Activated naive CD8-positive, alpha-beta T cell treated with anti-CD3 and anti-CD28 coated beads, Interleukin-2, amount 50 U/mL, for 24 hours (primary cell): ENCODE measurements at regions not wholly inside any gene's neighbourhood (a gene's known extent, or its start where the extent isn't known, plus 50 kb on each side); places are given as distances from the start of the nearest gene placed in this dataset.

Source experiments
- ATAC-seq: fragments of 150-1000 bp; cut with Tn5 transposase; one replicate; pipeline ENCODE4 v1.10.0; 2021
- DNase-seq: peaks from one replicate; pipeline ENCODE4 v3.0.0; 2021
- H3K27ac Mint-ChIP-seq: one replicate; pipeline ENCODE4 v1.8.0; 2021; ENCODE audit warnings: mild to moderate bottlenecking, mixed read lengths
- H3K27me3 Mint-ChIP-seq: one replicate; pipeline ENCODE4 v1.8.0; 2021; ENCODE audit warnings: mixed read lengths
- H3K36me3 Mint-ChIP-seq: one replicate; pipeline ENCODE4 v1.8.0; 2021; ENCODE audit warnings: low read depth, mixed read lengths
- H3K4me1 Mint-ChIP-seq: one replicate; pipeline ENCODE4 v1.8.0; 2021; ENCODE audit warnings: mixed read lengths
- H3K4me3 Mint-ChIP-seq: one replicate; pipeline ENCODE4 v1.8.0; 2021; ENCODE audit warnings: mild to moderate bottlenecking, moderate library complexity, mixed read lengths
- H3K9me3 Mint-ChIP-seq: one replicate; pipeline ENCODE4 v1.8.0; 2021; ENCODE audit warnings: mixed read lengths

DNA sequence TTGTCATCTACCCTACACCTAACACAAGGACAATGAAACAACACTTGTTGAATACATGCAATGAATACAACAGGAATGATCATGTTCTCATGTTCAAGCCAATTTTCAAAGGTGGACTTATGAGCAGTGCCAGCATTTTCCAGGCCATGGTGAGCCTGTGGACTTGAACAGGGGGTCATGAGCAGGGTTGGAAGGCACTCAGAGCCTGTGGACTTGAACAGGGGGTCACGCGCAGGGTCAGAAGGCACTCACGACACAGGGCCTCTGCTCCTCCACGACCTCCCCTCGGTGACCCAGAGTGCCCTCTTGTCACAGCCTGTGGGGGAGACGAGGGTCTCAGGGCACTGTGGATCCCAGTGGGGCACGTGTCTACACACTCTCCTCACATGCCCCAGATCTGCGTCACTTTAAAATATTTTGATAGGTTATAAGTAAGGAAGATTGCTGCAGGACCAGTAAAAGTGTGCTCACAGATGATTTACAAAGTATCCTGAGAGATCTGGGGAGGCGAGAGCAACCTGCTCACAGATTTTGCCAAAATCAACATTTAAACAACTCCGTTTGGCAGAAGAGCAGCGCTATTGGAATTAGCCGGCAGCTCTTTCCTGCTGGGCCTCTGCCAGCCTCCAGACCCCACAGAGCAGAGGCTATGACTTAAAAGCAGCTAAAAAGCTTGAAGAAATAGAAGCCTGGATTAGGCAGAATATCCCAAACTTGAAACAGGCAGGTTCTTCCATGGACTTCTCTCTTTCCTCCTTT, 121.9 kb downstream of the TMEM18 start:
- H3K27ac Mint-ChIP-seq: no peak overlapping the region
- no peaks in the 10 kb centered on the region for H3K36me3 Mint-ChIP-seq
- peaks cover 13% of the 10 kb centered on the region for H3K27me3 Mint-ChIP-seq
- H3K4me3 Mint-ChIP-seq: no peak overlapping the region
- no peak for ATAC-seq
- H3K4me1 Mint-ChIP-seq: peaks cover 2% of the 10 kb centered on the region
- H3K9me3 Mint-ChIP-seq: no peaks in the 10 kb centered on the region
- no peak for DNase-seq

DNA sequence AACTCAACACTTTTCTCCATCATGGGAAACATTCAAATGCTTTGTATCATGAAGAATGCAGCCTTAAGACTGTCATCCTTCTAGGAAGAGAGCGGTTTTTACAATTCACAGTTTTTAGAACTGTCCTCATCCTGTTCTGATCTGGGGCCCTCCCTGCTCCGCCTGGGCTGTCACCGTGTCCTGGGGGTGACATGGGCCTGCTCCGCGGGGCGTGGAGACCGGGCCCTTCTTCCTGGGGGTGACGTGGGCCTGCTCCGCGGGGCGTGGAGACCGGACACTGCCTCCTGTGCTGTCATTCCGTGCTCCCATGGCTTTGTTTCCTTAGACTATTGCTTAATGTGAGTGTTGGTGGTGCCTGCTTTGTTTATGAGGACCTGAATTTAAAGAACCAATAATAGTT, 122.8 kb downstream of the TMEM18 start:
- ATAC-seq (no peak), DNase-seq (no peak)
- no peak overlapping the region for H3K27ac Mint-ChIP-seq

GRCh38 chr2:552906-553305, 124.3 kb downstream of the TMEM18 start:
- ATAC-seq: no peak
- no peak for DNase-seq
- H3K27me3 Mint-ChIP-seq: peaks cover 13% of the 10 kb centered on the region

More for the DNA sequence above, 122.8 kb downstream of the TMEM18 start:
- H3K4me1 Mint-ChIP-seq: peaks cover 2% of the 10 kb centered on the region
- H3K4me3 Mint-ChIP-seq: no peak overlapping the region
- peaks cover 13% of the 10 kb centered on the region for H3K27me3 Mint-ChIP-seq
- H3K36me3 Mint-ChIP-seq: no peaks in the 10 kb centered on the region
- H3K9me3 Mint-ChIP-seq: no peaks in the 10 kb centered on the region

DNA sequence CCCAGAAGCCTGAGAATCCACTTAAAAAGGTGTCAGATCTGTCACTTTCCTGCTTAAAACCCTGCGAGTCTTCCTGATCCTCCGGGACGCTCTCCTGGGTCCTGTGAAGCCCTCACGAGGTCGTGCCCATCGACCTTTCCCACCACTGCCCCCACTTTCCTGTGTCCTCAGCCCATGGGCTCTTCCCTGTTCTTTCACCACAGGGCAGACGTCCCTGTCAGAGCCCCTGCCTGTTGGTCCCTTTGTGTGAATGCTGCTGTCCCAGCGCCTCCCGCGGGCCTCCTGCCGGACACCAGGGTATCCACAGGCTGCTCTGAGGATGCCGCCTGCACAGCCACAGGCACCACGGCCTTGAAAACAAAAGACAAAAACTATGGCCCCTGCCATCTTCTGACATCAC, 125.6 kb downstream of the TMEM18 start:
- peaks cover 13% of the 10 kb centered on the region for H3K27me3 Mint-ChIP-seq
- no peak overlapping the region for H3K4me3 Mint-ChIP-seq
- no peaks in the 10 kb centered on the region for H3K36me3 Mint-ChIP-seq
- H3K27ac Mint-ChIP-seq: no peak overlapping the region
- DNase-seq (no peak), ATAC-seq (no peak)
- H3K9me3 Mint-ChIP-seq: no peaks in the 10 kb centered on the region
- peaks cover 2% of the 10 kb centered on the region for H3K4me1 Mint-ChIP-seq

More at GRCh38 chr2:552906-553305, 124.3 kb downstream of the TMEM18 start:
- Mint-ChIP-seq H3K36me3 (no peaks in the 10 kb centered on the region), H3K4me3 (no peak overlapping the region), H3K9me3 (no peaks in the 10 kb centered on the region), H3K4me1 (peaks cover 2% of the 10 kb centered on the region), H3K27ac (no peak overlapping the region)

DNA sequence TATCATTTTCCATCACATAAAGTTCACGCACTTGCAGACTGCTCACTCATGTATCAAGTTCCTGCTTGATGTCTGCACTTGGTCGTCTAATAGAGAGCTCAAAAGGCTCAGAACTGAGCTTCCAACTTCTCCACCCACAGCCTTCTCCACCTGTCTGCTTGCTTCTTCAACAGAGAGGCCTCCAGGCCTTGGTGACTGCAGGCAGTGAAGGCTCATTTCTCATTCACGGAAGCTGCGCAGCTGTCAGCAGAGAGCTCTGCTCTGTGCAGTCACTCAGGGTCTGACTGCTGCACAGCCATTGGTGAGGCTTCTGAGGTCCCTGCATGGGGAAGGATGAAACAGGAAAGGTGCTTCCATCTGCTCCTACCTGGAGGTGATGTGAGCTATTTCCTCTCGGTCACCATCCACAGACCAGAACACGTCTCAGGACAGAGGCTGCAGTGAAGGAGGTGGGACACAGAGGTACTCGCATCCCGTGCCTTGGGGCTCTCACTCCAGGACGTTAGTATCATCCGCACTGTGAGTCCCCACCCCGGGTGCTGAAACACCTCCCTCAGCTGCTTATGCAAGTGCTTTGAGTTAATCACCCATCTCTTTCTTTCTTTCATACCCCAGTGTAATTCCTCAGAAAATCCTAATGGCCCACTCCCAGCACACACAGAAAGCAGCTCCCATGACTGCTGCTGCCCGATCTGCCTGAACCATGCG, 126.2 kb downstream of the TMEM18 start:
- ATAC-seq (no peak), DNase-seq (no peak)
- Mint-ChIP-seq H3K27me3 (peaks cover 13% of the 10 kb centered on the region), H3K4me1 (peaks cover 2% of the 10 kb centered on the region), H3K36me3 (no peaks in the 10 kb centered on the region), H3K9me3 (no peaks in the 10 kb centered on the region), H3K4me3 (no peak overlapping the region), H3K27ac (no peak overlapping the region)

GRCh38 chr2:545711-546650, 131.2 kb downstream of the TMEM18 start:
- DNase-seq (no peak), ATAC-seq (no peak)
- Mint-ChIP-seq H3K4me1 (peaks cover 2% of the 10 kb centered on the region), H3K27me3 (peaks cover 7% of the 10 kb centered on the region), H3K27ac (no peak overlapping the region), H3K36me3 (no peaks in the 10 kb centered on the region), H3K9me3 (no peaks in the 10 kb centered on the region), H3K4me3 (no peak overlapping the region)

DNA sequence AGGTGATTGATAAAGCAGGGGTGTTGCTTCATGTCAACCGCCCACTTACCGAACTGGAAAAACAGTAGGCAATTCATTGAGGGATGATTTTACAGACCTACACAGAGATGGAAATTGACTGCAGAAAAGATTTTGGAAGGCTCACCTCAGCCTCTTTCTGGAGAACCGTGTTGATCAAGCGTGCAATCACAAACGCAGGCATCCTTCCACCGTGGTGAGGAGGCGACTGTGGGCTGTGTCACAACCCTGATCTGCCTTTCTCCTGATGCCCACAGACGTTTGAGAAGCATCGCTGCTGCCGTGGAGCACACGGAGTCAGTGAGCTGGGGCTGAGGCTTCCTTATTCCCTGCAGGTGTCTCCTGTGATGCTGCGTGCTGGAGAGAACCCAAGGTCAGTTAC, 132.0 kb downstream of the TMEM18 start:
- Mint-ChIP-seq H3K27me3 (peaks cover 7% of the 10 kb centered on the region), H3K4me1 (peaks cover 2% of the 10 kb centered on the region), H3K4me3 (no peak overlapping the region), H3K27ac (no peak overlapping the region), H3K9me3 (no peaks in the 10 kb centered on the region), H3K36me3 (no peaks in the 10 kb centered on the region)
- ATAC-seq (no peak), DNase-seq (no peak)

- H3K4me3 Mint-ChIP-seq: no peak overlapping the region
- DNase-seq (no peak), ATAC-seq (no peak)
- H3K36me3 Mint-ChIP-seq: no peaks in the 10 kb centered on the region
- H3K4me1 Mint-ChIP-seq: no peaks in the 10 kb centered on the region
- peaks cover 22% of the 10 kb centered on the region for H3K27me3 Mint-ChIP-seq
- H3K27ac Mint-ChIP-seq: no peak overlapping the region
- peaks cover 3% of the 10 kb centered on the region for H3K9me3 Mint-ChIP-seq
Measured at GRCh38 chr2:538646-539045, 138.6 kb downstream of the TMEM18 start.

DNA sequence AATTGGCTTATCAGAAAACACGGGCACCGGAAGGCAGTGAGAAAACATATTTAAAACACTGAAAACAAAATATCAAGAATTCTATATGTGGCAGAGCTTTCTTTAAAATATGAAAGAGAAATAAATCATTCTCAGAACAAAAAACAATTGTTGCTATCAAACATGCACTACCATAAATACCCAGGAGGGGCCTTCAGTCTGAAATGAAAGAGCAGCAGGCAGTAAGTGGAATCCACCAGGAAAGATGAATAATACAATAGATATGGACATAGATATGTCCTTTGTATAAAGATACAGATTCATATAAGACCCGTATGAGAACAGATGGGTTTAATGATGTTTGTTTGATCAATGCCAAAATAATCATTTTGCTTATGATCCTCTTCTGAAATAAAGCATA, 142.0 kb downstream of the TMEM18 start:
- ATAC-seq: no peak
- peaks cover 18% of the 10 kb centered on the region for H3K27me3 Mint-ChIP-seq

GRCh38 chr2:529852-530251, 147.4 kb downstream of the TMEM18 start:
- H3K27me3 Mint-ChIP-seq: peaks cover 2% of the 10 kb centered on the region
- no peak for ATAC-seq
- no peak overlapping the region for H3K27ac Mint-ChIP-seq

More for the DNA sequence above, 142.0 kb downstream of the TMEM18 start:
- Mint-ChIP-seq H3K4me1 (no peaks in the 10 kb centered on the region), H3K27ac (no peak overlapping the region), H3K9me3 (peaks cover 15% of the 10 kb centered on the region), H3K36me3 (no peaks in the 10 kb centered on the region), H3K4me3 (no peak overlapping the region)
- DNase-seq: no peak

GRCh38 chr2:529424-529823, 147.8 kb downstream of the TMEM18 start:
- Mint-ChIP-seq H3K4me1 (no peaks in the 10 kb centered on the region), H3K36me3 (no peaks in the 10 kb centered on the region), H3K27me3 (no peaks in the 10 kb centered on the region), H3K9me3 (peaks cover 11% of the 10 kb centered on the region), H3K4me3 (no peak overlapping the region), H3K27ac (no peak overlapping the region)
- ATAC-seq (peak; percentile 36), DNase-seq (no peak)

More at GRCh38 chr2:529852-530251, 147.4 kb downstream of the TMEM18 start:
- Mint-ChIP-seq H3K4me1 (no peaks in the 10 kb centered on the region), H3K9me3 (peaks cover 11% of the 10 kb centered on the region), H3K36me3 (no peaks in the 10 kb centered on the region), H3K4me3 (no peak overlapping the region)
- DNase-seq: no peak

DNA sequence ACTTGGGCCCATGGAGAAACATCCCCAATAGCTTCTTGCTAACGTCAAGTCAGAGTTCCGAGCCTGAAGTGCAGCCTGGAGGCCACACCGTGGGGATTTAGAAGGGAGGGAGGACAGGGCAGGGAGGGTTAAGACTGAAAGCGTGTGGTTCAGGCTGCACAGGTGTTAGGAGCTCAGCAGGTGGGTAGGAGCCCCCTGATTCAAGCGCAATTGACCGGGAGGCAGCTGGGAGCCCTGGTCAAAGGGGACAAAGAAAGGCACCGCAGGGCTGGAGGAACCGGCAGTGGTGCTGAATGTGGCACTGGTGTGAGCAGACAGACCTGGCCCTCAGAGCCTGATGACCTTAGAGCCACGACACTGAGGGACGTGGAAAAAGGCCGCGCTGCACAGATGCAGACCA, 149.6 kb downstream of the TMEM18 start:
- Mint-ChIP-seq H3K9me3 (peaks cover 11% of the 10 kb centered on the region), H3K4me1 (no peaks in the 10 kb centered on the region), H3K27me3 (peaks cover 2% of the 10 kb centered on the region), H3K36me3 (no peaks in the 10 kb centered on the region), H3K4me3 (no peak overlapping the region), H3K27ac (no peak overlapping the region)
- ATAC-seq (no peak), DNase-seq (no peak)

GRCh38 chr2:526918-527317, 150.3 kb downstream of the TMEM18 start:
- H3K27me3 Mint-ChIP-seq: peaks cover 2% of the 10 kb centered on the region

GRCh38 chr2:525611-526010, 151.6 kb downstream of the TMEM18 start:
- ATAC-seq (no peak), DNase-seq (no peak)
- Mint-ChIP-seq H3K36me3 (no peaks in the 10 kb centered on the region), H3K27ac (no peak overlapping the region), H3K4me1 (no peaks in the 10 kb centered on the region), H3K27me3 (peaks cover 2% of the 10 kb centered on the region), H3K9me3 (no peaks in the 10 kb centered on the region), H3K4me3 (no peak overlapping the region)

More at GRCh38 chr2:526918-527317, 150.3 kb downstream of the TMEM18 start:
- Mint-ChIP-seq H3K36me3 (no peaks in the 10 kb centered on the region), H3K27ac (no peak overlapping the region), H3K4me3 (no peak overlapping the region), H3K4me1 (no peaks in the 10 kb centered on the region), H3K9me3 (peaks cover 5% of the 10 kb centered on the region)
- no peak for DNase-seq
- no peak for ATAC-seq
